ENCODE measurements at regions not wholly inside any gene's neighbourhood (a gene's known extent, or its start where the extent isn't known, plus 50 kb on each side); places are given as distances from the start of the nearest gene placed in this dataset.

- Histone ChIP-seq H3K4me1 (ENCODE audit: low read length) (no peaks in the 10 kb centered on the region), H3K4me3 (ENCODE audit: low read length) (no peak overlapping the region), H3K9me2 (replicated peaks; ENCODE audit: insufficient read depth, low read length) (no peaks in the 10 kb centered on the region), H3K9me3 (replicated peaks; ENCODE audit: insufficient read depth, low read length) (no peaks in the 10 kb centered on the region), H3K4me2 (ENCODE audit: low read depth, low read length) (no peak overlapping the region), H3K9ac (ENCODE audit: low read length) (no peak overlapping the region), H3K36me3 (replicated peaks; ENCODE audit: insufficient read depth, low read length) (no peaks in the 10 kb centered on the region), H3K79me2 (ENCODE audit: low read length) (no peaks in the 10 kb centered on the region), H4K20me1 (ENCODE audit: insufficient read depth, low read length) (no peaks in the 10 kb centered on the region), H3F3A (ENCODE audit: insufficient read depth, low read length) (no peaks in the 10 kb centered on the region), H2AFZ (ENCODE audit: low read length) (no peak overlapping the region), H3K27ac (ENCODE audit: low read length) (no peak overlapping the region), H3K27me3 (replicated peaks; ENCODE audit: insufficient read depth, low read length) (no peaks in the 10 kb centered on the region)
- TF ChIP-seq CTCF (IDR thresholded peaks at IDR 0.05; ENCODE audit: low read length) (no peak), EZH2 (optimal IDR thresholded peaks at IDR 0.05; ENCODE audit: low read depth, low read length) (no peak), EZH2phosphoT487 (IDR thresholded peaks at IDR 0.05; ENCODE audit: low read length) (no peak)
- DNase-seq: no peak
These were observed 166.0 kb upstream of the CDH4 start for GRCh38 chr20:61086031-61086430.

- Histone ChIP-seq H3K27ac (ENCODE audit: low read length) (no peak overlapping the region), H3K27me3 (replicated peaks; ENCODE audit: insufficient read depth, low read length) (no peaks in the 10 kb centered on the region), H3K36me3 (replicated peaks; ENCODE audit: insufficient read depth, low read length) (no peaks in the 10 kb centered on the region), H3K79me2 (ENCODE audit: low read length) (no peaks in the 10 kb centered on the region), H3K4me2 (ENCODE audit: low read depth, low read length) (no peak overlapping the region), H4K20me1 (ENCODE audit: insufficient read depth, low read length) (no peaks in the 10 kb centered on the region), H3K9ac (ENCODE audit: low read length) (no peak overlapping the region), H2AFZ (ENCODE audit: low read length) (no peak overlapping the region), H3K9me2 (replicated peaks; ENCODE audit: insufficient read depth, low read length) (no peaks in the 10 kb centered on the region), H3K4me1 (ENCODE audit: low read length) (no peaks in the 10 kb centered on the region), H3K4me3 (ENCODE audit: low read length) (no peak overlapping the region), H3K9me3 (replicated peaks; ENCODE audit: insufficient read depth, low read length) (no peaks in the 10 kb centered on the region), H3F3A (ENCODE audit: insufficient read depth, low read length) (no peaks in the 10 kb centered on the region)
- TF ChIP-seq CTCF (IDR thresholded peaks at IDR 0.05; ENCODE audit: low read length) (no peak), EZH2phosphoT487 (IDR thresholded peaks at IDR 0.05; ENCODE audit: low read length) (no peak), EZH2 (optimal IDR thresholded peaks at IDR 0.05; ENCODE audit: low read depth, low read length) (no peak)
- no peak for DNase-seq
These were observed 161.5 kb upstream of the CDH4 start for GRCh38 chr20:61090541-61090940.

GRCh38 chr20:61092251-61092650, 159.8 kb upstream of the CDH4 start:
- H3K4me1 ChIP-seq (ENCODE audit: low read length): no peaks in the 10 kb centered on the region
- H3F3A ChIP-seq (ENCODE audit: insufficient read depth, low read length): no peaks in the 10 kb centered on the region
- H3K4me3 ChIP-seq (ENCODE audit: low read length): no peak overlapping the region
- no peak for TF ChIP-seq EZH2phosphoT487 (IDR thresholded peaks at IDR 0.05; ENCODE audit: low read length)
- H3K9me3 ChIP-seq (replicated peaks; ENCODE audit: insufficient read depth, low read length): no peaks in the 10 kb centered on the region
- no peak overlapping the region for H3K27ac ChIP-seq (ENCODE audit: low read length)
- H3K4me2 ChIP-seq (ENCODE audit: low read depth, low read length): no peak overlapping the region
- H3K9ac ChIP-seq (ENCODE audit: low read length): no peak overlapping the region
- no peaks in the 10 kb centered on the region for H3K79me2 ChIP-seq (ENCODE audit: low read length)
- H4K20me1 ChIP-seq (ENCODE audit: insufficient read depth, low read length): no peaks in the 10 kb centered on the region
- H3K36me3 ChIP-seq (replicated peaks; ENCODE audit: insufficient read depth, low read length): no peaks in the 10 kb centered on the region
- no peaks in the 10 kb centered on the region for H3K27me3 ChIP-seq (replicated peaks; ENCODE audit: insufficient read depth, low read length)
- no peaks in the 10 kb centered on the region for H3K9me2 ChIP-seq (replicated peaks; ENCODE audit: insufficient read depth, low read length)
- DNase-seq: no peak
- no peak overlapping the region for H2AFZ ChIP-seq (ENCODE audit: low read length)

- TF ChIP-seq EZH2phosphoT487 (IDR thresholded peaks at IDR 0.05; ENCODE audit: low read length) (no peak), EZH2 (optimal IDR thresholded peaks at IDR 0.05; ENCODE audit: low read depth, low read length) (no peak), CTCF (IDR thresholded peaks at IDR 0.05; ENCODE audit: low read length) (no peak)
- no peak overlapping the region for H2AFZ ChIP-seq (ENCODE audit: low read length)
- no peaks in the 10 kb centered on the region for H3K9me3 ChIP-seq (replicated peaks; ENCODE audit: insufficient read depth, low read length)
- H3K9me2 ChIP-seq (replicated peaks; ENCODE audit: insufficient read depth, low read length): no peaks in the 10 kb centered on the region
- no peaks in the 10 kb centered on the region for H3K4me1 ChIP-seq (ENCODE audit: low read length)
- H3K4me2 ChIP-seq (ENCODE audit: low read depth, low read length): no peak overlapping the region
- H3K9ac ChIP-seq (ENCODE audit: low read length): no peak overlapping the region
- H3K79me2 ChIP-seq (ENCODE audit: low read length): no peaks in the 10 kb centered on the region
- no peak overlapping the region for H3K27ac ChIP-seq (ENCODE audit: low read length)
- H3K36me3 ChIP-seq (replicated peaks; ENCODE audit: insufficient read depth, low read length): no peaks in the 10 kb centered on the region
- no peak for DNase-seq
- no peaks in the 10 kb centered on the region for H4K20me1 ChIP-seq (ENCODE audit: insufficient read depth, low read length)
- H3K27me3 ChIP-seq (replicated peaks; ENCODE audit: insufficient read depth, low read length): no peaks in the 10 kb centered on the region; the same call in 1 of the 2 replicates
- H3K4me3 ChIP-seq (ENCODE audit: low read length): no peak overlapping the region
- no peaks in the 10 kb centered on the region for H3F3A ChIP-seq (ENCODE audit: insufficient read depth, low read length)
These were observed 157.5 kb upstream of the CDH4 start for GRCh38 chr20:61094581-61094980.
